GM12874 (cell line): ENCODE measurements at regions not wholly inside any gene's neighbourhood (a gene's known extent, or its start where the extent isn't known, plus 50 kb on each side); places are given as distances from the start of the nearest gene placed in this dataset.

Source experiments
- TF ChIP-seq, protein P1 (sequence below): IDR thresholded peaks from 2 replicates; pipeline ENCODE4 v1.5.1; 2011; ENCODE audit warnings: low read depth, mild to moderate bottlenecking, control low read depth, low read length, moderate library complexity; ENCODE audit not compliant: insufficient read depth

DNA sequence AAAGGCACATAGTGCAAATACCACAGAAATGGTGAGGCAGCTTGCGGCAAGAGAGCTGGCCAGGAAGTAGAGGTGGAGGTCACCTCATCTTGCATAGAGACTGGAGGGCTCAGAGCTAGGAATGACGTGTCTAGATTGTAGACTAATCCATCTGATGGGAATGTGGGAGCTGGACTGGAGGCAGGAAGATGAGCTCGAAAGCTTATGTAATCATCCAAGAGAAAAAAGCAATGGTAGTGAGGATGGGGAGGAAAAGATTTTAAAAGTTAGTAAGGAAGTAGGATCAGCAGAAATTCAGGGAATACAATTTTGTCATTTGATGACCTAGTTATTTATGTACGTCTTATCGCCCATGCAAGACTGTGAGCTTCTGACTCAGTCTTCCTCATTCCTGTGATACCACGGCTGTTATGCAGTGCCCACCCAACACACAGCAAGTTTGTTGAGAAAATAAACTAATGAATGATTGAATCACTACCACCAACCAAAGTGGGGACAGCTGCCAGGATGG, 123.9 kb downstream of the RRAGC start:
- TF ChIP-seq, protein P1, sequence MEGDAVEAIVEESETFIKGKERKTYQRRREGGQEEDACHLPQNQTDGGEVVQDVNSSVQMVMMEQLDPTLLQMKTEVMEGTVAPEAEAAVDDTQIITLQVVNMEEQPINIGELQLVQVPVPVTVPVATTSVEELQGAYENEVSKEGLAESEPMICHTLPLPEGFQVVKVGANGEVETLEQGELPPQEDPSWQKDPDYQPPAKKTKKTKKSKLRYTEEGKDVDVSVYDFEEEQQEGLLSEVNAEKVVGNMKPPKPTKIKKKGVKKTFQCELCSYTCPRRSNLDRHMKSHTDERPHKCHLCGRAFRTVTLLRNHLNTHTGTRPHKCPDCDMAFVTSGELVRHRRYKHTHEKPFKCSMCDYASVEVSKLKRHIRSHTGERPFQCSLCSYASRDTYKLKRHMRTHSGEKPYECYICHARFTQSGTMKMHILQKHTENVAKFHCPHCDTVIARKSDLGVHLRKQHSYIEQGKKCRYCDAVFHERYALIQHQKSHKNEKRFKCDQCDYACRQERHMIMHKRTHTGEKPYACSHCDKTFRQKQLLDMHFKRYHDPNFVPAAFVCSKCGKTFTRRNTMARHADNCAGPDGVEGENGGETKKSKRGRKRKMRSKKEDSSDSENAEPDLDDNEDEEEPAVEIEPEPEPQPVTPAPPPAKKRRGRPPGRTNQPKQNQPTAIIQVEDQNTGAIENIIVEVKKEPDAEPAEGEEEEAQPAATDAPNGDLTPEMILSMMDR = no peak

DNA sequence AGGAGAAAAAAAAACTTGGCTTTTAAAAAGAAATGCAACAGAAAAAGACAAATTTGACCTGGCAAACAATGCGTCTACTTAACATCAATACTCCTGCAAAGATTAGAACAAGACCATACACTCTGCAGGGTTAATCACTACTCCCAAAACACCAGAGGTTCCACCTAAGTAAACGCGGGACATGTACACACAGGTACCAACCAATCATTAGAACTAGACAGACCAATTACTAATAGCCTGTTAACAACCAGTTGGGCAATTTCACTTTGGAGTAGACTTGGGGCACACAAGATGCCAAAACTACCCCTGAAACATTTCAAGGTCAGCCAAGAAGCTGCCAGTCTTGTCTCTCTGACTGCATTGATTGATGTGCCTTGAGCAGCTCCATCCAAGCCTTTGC, 125.8 kb downstream of the RRAGC start:
- TF ChIP-seq, protein P1 = no peak

DNA sequence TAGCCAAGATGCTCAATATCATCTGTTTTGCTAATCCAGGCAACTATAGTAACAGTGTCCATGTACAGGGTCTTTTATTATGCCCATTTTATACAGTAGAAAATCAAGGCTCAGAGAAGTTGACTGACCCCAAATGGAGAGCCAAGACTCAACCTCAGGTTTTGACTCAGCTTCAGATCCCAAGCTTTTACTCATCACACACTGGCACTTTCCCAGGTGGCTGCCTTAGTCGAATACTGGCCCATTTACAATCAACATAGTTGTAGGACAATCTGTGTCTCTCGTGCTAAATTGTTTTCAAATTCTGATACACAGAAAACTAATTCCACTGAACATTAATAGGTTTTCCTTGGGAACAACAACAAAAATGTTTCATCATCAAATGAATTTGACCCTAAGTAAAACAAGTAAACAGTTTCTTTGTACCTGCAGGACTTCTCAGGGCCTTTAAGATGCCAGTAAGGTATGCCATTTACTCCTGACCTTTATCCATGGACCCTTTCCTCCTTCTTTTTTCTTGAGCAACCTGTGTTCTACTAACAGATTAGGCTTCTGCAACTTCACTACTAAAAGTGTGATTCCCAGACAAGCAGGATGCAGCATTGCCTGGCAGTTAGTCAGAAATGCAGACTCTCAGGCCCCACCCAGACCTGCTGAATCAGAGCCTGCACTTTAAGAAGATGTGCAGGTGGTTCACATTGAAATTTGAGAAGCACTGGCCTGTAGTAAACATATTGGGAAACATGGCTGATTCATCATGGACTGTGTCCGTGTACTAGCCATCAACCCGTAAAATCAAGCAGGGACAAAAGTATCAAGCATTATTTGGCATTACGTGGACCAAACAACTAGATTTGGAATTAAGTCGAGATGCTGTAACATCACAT, 128.8 kb downstream of the RRAGC start:
- TF ChIP-seq, protein P1 = no peak

DNA sequence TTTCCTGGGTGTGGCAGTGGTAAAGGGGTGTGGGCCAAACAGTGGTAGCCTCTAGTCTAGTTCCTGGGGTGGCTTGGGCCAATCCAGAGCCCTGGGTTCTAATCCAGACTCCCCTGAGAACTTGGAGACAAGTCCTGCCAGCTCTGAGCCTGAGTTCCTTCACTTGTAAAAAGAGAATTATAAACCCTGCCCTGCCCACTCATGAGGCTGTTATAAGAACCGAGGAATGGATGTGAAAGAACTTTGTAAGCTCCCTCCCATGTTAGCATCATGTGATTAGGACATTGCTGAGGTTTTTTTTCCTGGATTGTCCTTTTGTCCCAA, 131.0 kb downstream of the RRAGC start:
- TF ChIP-seq, protein P1 = no peak

DNA sequence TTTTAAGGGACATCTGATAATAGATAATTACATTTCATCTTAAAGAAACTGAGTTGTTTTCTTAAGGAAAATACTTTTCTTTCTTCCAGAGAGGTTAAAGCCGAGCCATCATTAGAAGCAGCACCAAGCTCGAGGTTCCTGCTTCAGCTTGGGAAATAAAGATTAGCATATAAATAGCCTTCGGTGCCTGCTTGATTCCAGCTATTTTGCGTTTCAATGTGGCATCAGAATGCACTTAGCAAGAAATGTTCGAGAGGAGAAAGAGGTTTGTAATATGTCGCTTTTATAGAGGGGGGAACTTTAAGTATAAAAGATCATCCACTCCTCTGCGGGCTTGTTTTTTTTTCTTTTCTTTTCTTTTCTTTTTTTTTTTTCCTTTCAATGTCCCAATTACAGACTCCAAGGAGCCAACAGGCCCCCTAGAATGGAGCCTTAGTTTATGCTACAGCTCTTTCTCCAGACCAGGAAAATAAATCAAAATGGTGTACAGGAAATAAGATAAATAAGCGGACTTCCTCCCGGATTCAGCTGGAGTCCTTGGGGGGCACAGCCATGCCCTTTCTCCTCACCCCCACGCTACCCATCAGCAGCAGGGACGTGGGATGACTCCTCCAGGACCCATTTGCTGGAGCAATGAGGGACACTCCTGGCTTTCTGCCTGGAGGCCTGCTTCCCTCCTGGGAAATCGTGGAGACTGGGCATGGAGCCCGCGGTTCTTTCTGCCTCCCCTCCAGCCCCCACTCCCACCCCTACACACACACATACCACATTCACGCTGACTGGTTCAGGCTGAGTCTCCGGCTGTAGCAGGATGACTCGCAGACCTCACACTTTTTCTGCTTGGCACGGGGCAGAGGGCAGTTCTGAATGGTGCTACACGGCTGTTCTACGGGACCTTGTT, 131.6 kb downstream of the RRAGC start:
- TF ChIP-seq, protein P1 = no peak

DNA sequence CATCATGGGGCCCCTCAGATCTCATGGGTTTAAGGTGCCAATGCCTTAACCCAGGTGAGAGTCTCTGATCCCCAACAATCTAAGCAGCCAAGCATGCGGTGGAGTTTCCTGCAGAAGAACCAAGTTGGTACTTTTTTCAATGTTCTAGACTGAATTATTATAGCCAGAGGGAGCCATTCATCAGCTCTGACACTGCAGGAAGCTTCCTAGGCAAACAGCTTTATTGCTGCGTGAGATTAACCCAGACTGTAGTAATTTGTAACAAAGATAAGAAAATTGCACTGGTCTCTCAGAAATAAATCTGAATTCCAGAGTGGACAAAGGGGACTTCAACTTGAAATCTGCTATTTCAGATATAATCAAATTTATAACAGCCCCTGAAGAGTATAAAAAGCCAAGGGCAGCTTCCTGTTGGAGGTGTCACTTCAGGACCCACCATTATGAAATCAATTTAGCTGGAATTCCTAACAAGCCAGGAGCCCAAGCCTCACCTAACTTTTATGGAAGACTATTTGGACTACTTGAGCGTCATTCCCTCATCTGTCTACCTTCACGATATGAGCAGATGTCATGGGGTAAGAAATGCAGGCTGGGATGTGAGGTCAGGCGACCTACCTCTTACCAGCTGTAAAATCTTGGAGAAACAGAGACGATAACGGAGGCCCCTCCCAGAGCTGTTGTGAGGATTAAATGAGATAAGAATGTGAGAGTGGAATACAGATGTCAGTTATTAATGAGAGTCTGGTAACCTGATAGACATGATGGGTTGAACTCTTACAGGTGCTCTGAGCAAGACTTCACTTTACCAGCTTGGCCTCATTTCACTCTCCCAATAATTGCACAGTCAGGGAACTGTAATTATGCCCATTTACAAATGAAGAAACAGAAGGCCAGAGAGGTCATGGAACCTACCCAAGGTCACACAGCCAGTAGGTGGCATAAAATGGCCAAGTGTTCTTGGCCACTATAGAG, 135.1 kb downstream of the RRAGC start:
- TF ChIP-seq, protein P1 = no peak

DNA sequence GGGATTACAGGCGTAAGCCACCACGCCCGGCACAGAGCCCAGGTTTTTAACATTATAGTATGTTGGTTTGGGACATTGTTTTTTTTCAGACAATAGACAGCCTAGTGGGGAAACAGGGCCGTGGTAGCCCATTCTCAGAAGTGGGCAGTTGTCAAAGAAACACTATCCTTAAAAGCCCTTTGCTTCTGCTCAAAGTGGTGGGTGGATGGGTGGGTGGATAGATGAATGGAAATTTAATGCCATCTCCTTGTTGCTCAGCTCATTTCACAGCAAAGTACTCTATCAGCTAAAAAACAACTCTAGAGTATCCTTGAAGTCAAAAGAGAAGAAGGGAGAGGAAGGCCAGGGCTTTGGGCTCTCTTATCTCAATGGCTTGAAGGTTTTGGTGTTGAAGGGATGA, 137.8 kb downstream of the RRAGC start:
- TF ChIP-seq, protein P1 = no peak
